ENCODE measurements at regions not wholly inside any gene's neighbourhood (a gene's known extent, or its start where the extent isn't known, plus 50 kb on each side); places are given as distances from the start of the nearest gene placed in this dataset.

DNA sequence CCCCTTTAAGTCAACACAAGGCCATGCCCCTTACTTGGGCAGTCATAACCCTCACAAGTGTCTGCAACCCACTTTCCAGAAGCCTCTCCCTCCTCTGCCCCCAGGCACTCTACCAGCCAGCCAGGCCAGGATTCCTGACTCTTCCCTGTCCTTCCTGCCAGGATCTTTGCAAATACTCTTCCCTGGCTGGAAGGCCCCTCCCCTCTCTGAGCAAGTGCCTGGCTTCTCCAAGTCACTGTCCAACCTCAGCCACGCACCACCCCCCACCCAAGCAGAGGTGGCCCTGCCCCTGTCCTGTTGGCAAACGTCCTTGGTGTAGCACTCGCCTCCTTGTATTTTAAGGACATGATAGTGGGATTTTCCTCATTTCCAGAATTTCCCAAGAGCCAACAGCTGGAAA, 54.7 kb upstream of the USP3 start:
- 16 to 43% methylated on average over 3 of the region's 3 CpGs for WGBS, 2 donors

DNA sequence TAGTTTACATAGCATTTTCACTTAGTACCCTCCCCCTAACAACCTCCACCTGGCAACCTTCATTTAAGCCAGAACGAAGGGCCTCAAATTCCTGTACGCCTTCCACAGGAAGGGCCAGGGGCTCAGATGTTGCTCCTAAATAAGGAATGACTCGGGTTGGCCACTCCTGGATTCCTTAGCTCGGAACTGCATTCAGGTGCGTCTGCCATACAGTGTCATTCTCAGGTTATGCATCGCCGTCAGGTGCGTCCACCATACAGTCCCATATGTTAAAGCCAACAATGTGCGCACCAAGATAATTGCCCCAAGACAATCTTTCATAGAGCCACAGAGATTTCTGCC, 53.5 kb upstream of the USP3 start:
- no peaks in the 10 kb centered on the region for H3K9me3 ChIP-seq

More for the DNA sequence above, 54.7 kb upstream of the USP3 start:
- Histone ChIP-seq H3K4me1 (no peaks in the 10 kb centered on the region), H3K36me3 (ENCODE audit: low read depth, missing control alignments) (no peaks in the 10 kb centered on the region), H3K27ac (no peak overlapping the region), H3K27me3 (no peaks in the 10 kb centered on the region), H3K9me3 (no peaks in the 10 kb centered on the region), H3K4me3 (no peak overlapping the region)
- TF ChIP-seq, protein P1, sequence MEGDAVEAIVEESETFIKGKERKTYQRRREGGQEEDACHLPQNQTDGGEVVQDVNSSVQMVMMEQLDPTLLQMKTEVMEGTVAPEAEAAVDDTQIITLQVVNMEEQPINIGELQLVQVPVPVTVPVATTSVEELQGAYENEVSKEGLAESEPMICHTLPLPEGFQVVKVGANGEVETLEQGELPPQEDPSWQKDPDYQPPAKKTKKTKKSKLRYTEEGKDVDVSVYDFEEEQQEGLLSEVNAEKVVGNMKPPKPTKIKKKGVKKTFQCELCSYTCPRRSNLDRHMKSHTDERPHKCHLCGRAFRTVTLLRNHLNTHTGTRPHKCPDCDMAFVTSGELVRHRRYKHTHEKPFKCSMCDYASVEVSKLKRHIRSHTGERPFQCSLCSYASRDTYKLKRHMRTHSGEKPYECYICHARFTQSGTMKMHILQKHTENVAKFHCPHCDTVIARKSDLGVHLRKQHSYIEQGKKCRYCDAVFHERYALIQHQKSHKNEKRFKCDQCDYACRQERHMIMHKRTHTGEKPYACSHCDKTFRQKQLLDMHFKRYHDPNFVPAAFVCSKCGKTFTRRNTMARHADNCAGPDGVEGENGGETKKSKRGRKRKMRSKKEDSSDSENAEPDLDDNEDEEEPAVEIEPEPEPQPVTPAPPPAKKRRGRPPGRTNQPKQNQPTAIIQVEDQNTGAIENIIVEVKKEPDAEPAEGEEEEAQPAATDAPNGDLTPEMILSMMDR (IDR thresholded peaks at IDR 0.05), result no peak
- TF ChIP-seq POLR2A (IDR thresholded peaks at IDR 0.05), result no peak
- DNase-seq, result no peak
- intact Hi-C loops (cut with DNase I; ENCODE audit: low total_unique reads), result no loop called here

DNA sequence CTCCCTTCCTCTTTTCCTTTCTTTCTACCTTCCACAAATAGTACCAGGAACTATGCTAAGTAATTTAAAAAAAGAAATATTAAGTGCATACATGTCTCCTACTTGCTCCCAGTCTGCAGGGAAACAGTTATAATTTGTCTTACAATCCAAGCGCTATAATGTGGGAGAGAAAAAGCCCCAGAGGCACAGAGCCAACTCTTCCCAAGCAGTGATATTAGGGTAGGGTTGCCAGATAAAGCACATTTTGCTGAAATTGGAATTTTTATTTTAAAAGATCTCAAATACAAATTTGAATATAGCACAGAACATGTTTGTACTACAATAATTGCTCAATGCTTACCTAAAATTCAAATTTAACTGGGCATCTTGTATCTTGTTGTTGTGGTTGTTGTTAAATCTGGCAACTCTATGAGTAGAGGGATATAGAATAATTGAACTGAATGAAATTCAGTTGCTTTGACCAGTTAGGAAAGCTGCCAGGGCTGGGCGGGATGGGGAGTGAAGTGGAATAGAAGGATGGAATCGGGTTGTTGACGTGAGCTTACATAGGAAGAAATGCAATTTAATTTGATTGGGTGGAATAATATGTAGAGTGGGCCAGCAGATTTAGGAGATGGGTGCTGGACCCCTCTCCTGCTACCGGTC, 52.6 kb upstream of the USP3 start:
- 91 to 94% methylated on average over 5 of the region's 5 CpGs for WGBS, 2 donors
- Histone ChIP-seq H3K36me3 (ENCODE audit: low read depth, missing control alignments) (no peaks in the 10 kb centered on the region), H3K27me3 (no peaks in the 10 kb centered on the region), H3K4me3 (no peak overlapping the region), H3K9me3 (no peaks in the 10 kb centered on the region), H3K4me1 (no peaks in the 10 kb centered on the region), H3K27ac (no peak overlapping the region)
- intact Hi-C loops (cut with DNase I; ENCODE audit: low total_unique reads), result no loop called here
- TF ChIP-seq POLR2A (IDR thresholded peaks at IDR 0.05), result no peak
- TF ChIP-seq, protein P1 (IDR thresholded peaks at IDR 0.05), result no peak
- no peak for DNase-seq

More for the DNA sequence above, 53.5 kb upstream of the USP3 start:
- Histone ChIP-seq H3K27ac (no peak overlapping the region), H3K27me3 (no peaks in the 10 kb centered on the region), H3K4me1 (no peaks in the 10 kb centered on the region), H3K36me3 (ENCODE audit: low read depth, missing control alignments) (no peaks in the 10 kb centered on the region), H3K4me3 (no peak overlapping the region)
- 63 to 84% methylated on average over 9 of the region's 9 CpGs for WGBS, 2 donors
- TF ChIP-seq, protein P1 (IDR thresholded peaks at IDR 0.05), result no peak
- no peak for TF ChIP-seq POLR2A (IDR thresholded peaks at IDR 0.05)
- DNase-seq, result no peak
- intact Hi-C loops (cut with DNase I; ENCODE audit: low total_unique reads), result no loop called here

DNA sequence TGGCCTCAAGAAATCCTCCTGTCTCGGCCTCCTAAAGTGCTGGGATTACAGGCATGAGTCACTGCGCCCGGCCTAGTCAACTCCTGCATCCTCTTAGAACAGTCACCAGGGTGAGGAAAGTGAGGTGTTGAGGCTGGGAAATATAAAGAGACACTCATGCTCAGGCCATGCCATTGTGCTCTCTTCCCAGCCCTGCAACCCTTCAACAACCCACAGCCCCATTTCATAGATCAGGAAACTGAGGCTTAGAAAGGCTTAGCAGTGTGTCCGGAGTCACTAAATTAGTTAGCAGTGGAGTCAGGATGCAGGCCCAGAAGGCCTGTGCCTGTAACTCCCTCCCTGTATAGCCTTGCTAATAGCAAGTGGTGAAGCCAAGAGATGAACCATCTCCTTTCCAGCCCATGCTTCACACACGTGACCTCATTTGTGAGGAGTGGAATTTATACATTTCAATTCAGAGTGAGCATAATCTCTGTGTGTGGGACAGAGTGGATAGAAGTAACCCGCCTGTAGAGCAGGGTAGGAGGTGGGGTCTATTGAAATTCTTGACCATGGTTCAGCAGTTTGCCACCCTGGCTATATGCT, 51.7 kb upstream of the USP3 start:
- Histone ChIP-seq H3K9me3 (no peaks in the 10 kb centered on the region), H3K4me1 (no peaks in the 10 kb centered on the region), H3K36me3 (ENCODE audit: low read depth, missing control alignments) (no peaks in the 10 kb centered on the region), H3K4me3 (no peak overlapping the region), H3K27me3 (no peaks in the 10 kb centered on the region), H3K27ac (no peak overlapping the region)
- intact Hi-C loops (cut with DNase I; ENCODE audit: low total_unique reads), result no loop called here
- no peak for DNase-seq
- 91 to 92% methylated on average over 5 to 6 of the region's 6 CpGs for WGBS, 2 donors
- no peak for TF ChIP-seq POLR2A (IDR thresholded peaks at IDR 0.05)
- TF ChIP-seq, protein P1 (IDR thresholded peaks at IDR 0.05), result no peak
